GM18868 (cell line): ENCODE measurements at regions not wholly inside any gene's neighbourhood (a gene's known extent, or its start where the extent isn't known, plus 50 kb on each side); places are given as distances from the start of the nearest gene placed in this dataset.
A peak's percentile ranks its signal among the peaks of the same experiment; 100 is the strongest.
"Not testable (repeated sequence)": the region's sequence is repeated elsewhere in the genome, so short reads cannot be mapped to it uniquely, and the experiment has no call there.

Experiments used
- ATAC-seq: cut with Tn5 transposase; IDR thresholded peaks from one replicate; pipeline ENCODE4 v1.9.1; 2021; ENCODE audit warnings: mild to moderate bottlenecking, moderate library complexity; ENCODE audit not compliant: unreplicated experiment

- peak; percentile 36 for ATAC-seq
Observed at GRCh38 chrX:109184506-109185139, 297.3 kb downstream of the GUCY2F start.

GRCh38 chrX:109172091-109172602, 309.7 kb downstream of the GUCY2F start:
- ATAC-seq = no peak

GRCh38 chrX:109155161-109155560, 326.7 kb downstream of the GUCY2F start:
- ATAC-seq = no peak

- not testable (repeated sequence) for ATAC-seq
Observed at GRCh38 chrX:109144173-109144572, 337.7 kb downstream of the GUCY2F start.

- no peak for ATAC-seq
Observed at GRCh38 chrX:109140463-109140862, 341.4 kb downstream of the GUCY2F start.

- no peak for ATAC-seq
Observed at GRCh38 chrX:109134777-109135176, 347.1 kb downstream of the GUCY2F start.

GRCh38 chrX:109125304-109125703, 356.6 kb downstream of the GUCY2F start:
- no peak for ATAC-seq

- no peak for ATAC-seq
Observed at GRCh38 chrX:109089359-109089758, 353.0 kb upstream of the IRS4 start.

GRCh38 chrX:109077788-109078187, 341.4 kb upstream of the IRS4 start:
- no peak for ATAC-seq

- not testable (repeated sequence) for ATAC-seq
Observed at GRCh38 chrX:109054181-109054581, 317.8 kb upstream of the IRS4 start.

- ATAC-seq = no peak
Observed at GRCh38 chrX:109049903-109050302, 313.5 kb upstream of the IRS4 start.

- no peak for ATAC-seq
Observed at GRCh38 chrX:109049416-109049815, 313.1 kb upstream of the IRS4 start.

GRCh38 chrX:109040057-109040456, 303.7 kb upstream of the IRS4 start:
- ATAC-seq = no peak

- ATAC-seq = no peak
Observed at GRCh38 chrX:109036624-109037023, 300.3 kb upstream of the IRS4 start.

- no peak for ATAC-seq
Observed at GRCh38 chrX:108993909-108994308, 257.5 kb upstream of the IRS4 start.

- not testable (repeated sequence) for ATAC-seq
Observed at GRCh38 chrX:108972899-108973298, 236.5 kb upstream of the IRS4 start.

GRCh38 chrX:108947205-108947604, 210.8 kb upstream of the IRS4 start:
- no peak for ATAC-seq

- no peak for ATAC-seq
Observed at GRCh38 chrX:108946531-108946930, 210.2 kb upstream of the IRS4 start.

- no peak for ATAC-seq
Observed at GRCh38 chrX:108945883-108946523, 209.6 kb upstream of the IRS4 start.

- ATAC-seq = no peak
Observed at GRCh38 chrX:108914791-108915190, 178.4 kb upstream of the IRS4 start.

GRCh38 chrX:108903831-108904230, 167.5 kb upstream of the IRS4 start:
- ATAC-seq = not testable (repeated sequence)

- ATAC-seq = no peak
Observed at GRCh38 chrX:108900333-108900732, 164.0 kb upstream of the IRS4 start.
